GM18505 (cell line): ENCODE measurements at regions not wholly inside any gene's neighbourhood (a gene's known extent, or its start where the extent isn't known, plus 50 kb on each side); places are given as distances from the start of the nearest gene placed in this dataset.

Source experiments
- ATAC-seq: cut with Tn5 transposase; IDR thresholded peaks from one replicate; pipeline ENCODE4 v1.9.1; 2021; ENCODE audit not compliant: unreplicated experiment
- POLR2A ChIP-seq: IDR thresholded peaks from 4 replicates; pipeline ENCODE4 v1.6.1; 2011; ENCODE audit warnings: borderline replicate concordance; ENCODE audit not compliant: insufficient read depth, insufficient read length; ENCODE audit errors: extremely low read depth

DNA sequence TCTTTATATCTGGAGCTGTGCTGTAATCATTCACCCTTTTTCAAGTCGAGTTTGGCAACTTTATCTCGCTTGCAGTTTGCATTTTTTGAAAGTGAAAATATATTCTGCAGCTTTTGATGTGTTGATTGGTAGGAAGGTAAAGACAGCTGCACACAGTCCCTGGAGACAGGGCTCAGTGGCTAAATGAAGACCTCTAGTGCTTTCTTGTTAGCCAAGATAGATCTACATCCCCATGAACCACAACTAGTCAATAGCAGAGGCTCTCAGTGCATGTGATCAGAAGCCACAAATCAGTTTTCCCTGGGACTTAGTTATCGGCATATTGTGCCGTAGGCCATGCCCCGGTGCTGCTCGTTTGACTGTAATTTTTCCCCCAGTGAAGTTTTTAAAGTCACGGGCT lies 587.7 kb upstream of the PITX2 start:
- ATAC-seq = no peak
- no peak for TF ChIP-seq POLR2A

DNA sequence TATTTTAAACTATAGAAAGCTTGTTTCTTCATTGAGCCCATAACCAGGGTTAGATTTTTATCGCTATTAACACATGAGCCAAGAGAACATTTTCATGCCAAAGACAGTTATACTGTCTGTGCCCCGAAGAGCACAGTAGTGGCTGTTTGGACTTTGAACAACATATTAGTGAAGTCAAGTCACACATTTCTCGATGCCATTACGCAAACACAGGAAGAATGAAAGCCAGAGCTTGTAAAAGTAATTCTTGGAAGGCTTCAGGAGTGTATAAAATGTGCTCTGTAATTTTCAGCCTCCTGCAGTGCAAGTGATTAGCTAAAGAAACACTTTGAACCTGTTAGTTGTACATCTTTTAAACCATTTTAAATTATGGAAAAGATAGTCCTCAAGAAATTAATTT lies 590.7 kb upstream of the PITX2 start:
- no peak for TF ChIP-seq POLR2A
- no peak for ATAC-seq

DNA sequence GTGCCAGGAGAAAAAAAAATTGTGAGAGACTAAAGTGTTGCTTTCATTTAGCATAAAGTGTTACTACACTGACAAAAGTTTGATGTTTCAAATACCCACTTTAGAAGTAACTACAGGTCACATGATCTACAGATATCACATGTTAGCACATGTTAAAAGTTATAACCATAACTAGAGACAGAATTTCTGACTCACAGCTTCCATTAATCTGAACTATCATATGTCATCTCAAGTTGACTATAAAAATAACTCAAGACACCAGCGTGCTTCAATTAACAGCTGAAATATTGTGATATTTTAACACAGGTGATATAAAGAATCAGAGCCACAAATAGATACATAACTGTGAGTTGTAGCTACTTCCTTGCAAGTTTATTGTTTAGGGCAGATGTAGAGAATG lies 591.5 kb upstream of the PITX2 start:
- TF ChIP-seq POLR2A = no peak
- no peak for ATAC-seq

DNA sequence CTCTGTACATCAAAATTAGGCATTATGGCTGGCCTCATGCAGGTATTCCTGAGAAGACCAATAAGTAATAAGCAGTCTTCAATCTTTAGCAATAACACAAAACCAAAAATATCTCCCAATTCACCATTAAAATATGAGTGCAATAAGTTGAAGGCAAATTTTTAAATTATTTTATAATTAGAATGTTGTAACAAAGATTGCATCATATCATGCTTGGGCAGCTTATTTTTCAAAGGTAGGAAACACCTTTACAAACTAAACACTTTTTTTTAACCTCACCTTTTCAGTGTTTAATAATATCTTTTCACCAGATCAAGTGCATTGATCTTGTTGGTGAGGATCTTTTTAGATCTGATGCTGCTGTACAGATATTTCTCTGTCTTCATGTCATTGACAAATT lies 592.9 kb upstream of the PITX2 start:
- ATAC-seq = no peak
- no peak for TF ChIP-seq POLR2A

DNA sequence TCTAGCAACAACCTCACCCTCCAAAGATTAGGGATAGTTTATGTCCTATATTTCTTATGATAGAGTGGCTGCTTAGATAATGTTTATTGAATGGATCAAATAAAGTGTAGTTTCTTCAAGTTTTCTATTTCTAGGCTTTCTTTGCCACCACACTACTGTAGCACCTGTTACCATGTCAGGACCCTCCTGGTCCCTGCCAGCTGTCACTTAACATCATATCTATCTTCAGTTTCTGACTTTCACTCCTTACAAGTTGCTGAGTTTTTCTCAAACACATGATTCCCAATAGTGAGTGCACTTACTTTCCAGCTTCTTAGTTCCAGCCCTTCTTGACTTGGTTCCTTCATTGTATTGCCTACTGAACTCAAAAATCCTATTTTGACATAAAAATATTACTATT lies 593.9 kb upstream of the PITX2 start:
- TF ChIP-seq POLR2A = no peak
- no peak for ATAC-seq

DNA sequence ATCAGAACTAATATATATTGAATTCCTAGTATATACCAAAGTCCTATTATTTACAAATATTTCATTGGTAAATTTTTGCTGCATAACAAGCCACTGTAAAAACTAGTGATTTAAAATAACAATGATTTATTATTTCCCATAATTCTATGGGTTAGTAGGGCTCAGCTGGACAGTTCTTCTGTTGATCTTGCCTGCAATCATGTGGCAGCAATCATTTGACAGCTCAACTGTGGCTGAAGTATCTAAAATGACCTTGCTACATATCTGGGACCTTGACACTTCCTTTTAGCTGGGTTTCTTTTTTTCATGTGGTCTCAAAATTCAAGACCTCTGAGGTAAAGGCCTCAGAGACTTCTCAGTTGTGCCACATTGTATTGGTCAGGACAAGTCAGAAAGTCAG lies 598.5 kb upstream of the PITX2 start:
- TF ChIP-seq POLR2A = no peak
- no peak for ATAC-seq

DNA sequence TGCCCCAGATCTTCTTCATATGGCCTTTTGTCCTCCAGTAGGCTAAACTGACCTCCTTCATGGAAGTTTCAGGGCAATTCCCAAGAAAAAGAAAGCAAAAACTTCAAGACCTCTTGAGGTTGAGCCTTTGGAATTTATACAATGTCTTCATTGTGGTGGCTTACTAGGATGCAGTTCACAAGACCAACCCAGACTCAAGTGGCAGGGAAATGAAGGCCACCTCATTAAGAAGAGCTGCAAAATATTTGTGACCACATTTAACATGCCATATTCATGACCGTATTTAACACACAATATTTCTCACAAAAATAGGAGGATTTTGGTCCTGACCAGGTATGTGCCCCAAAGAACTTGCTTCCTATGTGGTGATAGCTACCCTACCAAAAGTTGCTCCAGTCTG lies 605.5 kb upstream of the PITX2 start:
- TF ChIP-seq POLR2A = no peak

DNA sequence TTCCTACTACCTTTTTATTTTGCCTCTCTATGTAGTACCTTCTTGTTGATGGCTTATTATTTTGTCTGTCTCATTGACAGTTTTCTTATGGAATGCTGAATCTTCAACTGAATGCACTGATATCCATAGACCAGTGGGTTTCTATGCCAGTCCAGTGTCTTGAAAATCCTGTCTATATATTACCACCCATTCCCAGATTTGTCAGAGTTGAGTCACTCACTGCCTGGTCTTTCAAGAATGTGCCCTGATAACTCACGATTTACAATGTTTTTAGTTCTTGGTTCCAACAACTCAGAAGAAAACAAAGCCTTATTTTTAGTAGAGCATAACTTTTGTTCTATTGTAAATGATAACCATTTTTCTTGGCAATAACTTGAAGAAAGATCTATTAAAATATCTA lies 606.0 kb upstream of the PITX2 start:
- ATAC-seq = no peak
- TF ChIP-seq POLR2A = no peak

More for the DNA sequence above, 605.5 kb upstream of the PITX2 start:
- ATAC-seq = no peak

DNA sequence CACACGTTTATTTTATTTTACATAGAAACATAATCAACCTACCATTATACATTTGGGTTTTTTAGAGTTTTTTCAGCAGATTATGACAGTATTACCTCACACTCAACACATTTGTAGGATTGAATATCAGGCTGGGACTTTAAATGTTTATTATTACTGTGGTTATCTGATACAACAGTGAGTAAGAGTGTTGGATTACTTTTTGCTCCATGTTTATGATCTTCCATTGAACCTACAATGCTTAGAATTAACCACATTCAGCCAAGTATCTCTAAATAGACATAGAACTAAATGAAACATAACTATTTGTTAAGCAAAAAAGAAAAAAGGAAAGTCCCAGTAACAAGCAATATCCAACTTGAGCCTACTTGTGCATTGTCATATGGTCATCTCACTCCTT lies 607.4 kb upstream of the PITX2 start:
- TF ChIP-seq POLR2A = no peak
- no peak for ATAC-seq

DNA sequence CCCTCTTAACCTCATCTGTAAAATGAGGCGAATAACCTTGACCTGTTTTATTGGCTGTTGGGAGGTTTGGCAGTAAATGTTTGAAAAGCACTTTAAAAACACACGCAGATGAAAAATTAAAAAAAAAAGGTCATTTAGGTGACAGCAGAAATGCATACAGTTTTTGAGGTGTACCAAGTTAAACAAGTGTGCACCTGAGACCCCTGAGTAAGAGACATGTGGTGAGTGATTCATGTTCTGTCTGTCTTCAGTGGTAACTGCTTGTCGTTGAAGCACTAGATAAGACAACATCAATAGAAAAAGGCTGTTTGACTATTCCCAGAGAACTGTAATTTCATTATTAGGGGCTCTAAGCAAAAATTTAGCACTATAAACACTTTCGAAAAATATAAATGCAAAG lies 608.4 kb upstream of the PITX2 start:
- no peak for TF ChIP-seq POLR2A
- no peak for ATAC-seq

DNA sequence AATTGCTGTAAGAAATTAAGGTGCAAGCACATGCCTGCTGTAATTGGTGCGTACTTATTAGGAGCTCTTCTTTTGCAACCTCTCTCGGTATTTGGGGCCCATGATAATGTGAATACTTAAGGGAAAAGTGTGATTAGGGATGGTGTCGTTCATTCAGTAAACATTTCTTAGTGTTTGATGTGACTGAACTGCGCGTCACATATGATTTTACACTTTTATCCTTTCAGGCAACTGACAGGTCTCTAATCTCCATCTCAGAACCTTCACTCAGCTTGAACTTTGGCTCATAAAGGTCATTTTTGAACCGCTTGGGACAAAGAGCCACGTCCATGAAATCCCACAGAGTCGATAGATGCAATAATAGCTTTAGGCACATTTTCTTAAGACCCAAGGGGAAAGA lies 612.1 kb upstream of the PITX2 start:
- no peak for ATAC-seq
- TF ChIP-seq POLR2A = no peak

DNA sequence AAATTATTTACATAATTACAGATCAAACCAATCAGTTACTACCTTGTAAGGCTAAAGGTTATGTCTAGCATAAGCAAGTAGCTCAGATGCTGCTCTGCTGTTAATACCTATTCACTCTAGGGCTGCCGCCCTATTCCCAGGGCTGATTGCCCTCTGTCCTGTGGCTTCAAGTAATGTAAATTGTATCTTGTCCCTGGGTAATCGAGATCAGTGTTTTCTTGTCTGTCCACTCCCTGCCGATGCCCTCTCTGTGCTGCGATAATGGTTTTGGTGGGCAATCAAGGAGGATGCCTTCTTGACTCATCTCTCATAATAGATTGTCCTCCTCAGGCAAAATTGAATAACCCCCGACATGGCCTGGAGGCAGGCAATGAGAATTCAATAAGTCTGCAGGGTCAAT lies 641.0 kb upstream of the PITX2 start:
- no peak for ATAC-seq
- no peak for TF ChIP-seq POLR2A

DNA sequence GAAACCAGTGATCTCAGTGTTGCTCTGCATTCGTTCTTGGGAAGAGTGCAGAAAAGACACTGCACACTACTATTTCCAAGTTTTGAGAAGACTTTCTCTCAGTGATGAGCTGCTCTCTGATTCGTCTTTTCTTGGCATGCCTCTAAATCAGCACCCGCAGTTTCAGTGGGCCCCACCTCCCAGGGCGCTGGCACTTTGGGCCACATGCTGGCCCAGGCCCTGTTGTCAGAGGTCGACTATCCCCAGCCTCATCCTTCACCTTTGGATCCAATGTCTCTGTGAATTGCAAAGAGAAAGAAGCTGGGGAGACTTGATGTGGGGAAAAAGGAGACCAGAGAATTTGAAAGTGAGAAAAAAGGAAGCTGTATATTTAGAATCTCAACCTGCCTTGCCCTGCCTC lies 644.1 kb upstream of the PITX2 start:
- TF ChIP-seq POLR2A = no peak
- ATAC-seq = no peak

DNA sequence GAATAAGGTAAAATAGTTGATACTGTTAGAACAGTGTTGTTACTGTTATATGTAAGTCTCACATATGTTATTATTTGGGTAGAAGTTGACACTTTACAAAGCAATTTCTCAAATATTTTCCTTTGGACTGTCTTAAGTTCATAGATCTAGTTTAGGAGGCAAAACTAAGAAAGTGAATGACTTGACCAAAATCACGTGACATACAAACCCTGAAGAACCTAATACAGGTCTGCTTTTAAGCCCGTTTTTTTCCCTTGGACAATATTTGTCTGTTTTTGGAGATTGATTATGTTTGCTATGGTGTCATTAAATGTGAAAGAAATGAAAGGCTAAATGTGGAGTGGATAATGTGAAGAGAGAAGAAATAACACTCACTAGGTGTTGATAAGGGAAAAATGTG lies 644.9 kb upstream of the PITX2 start:
- TF ChIP-seq POLR2A = no peak
- ATAC-seq = no peak

DNA sequence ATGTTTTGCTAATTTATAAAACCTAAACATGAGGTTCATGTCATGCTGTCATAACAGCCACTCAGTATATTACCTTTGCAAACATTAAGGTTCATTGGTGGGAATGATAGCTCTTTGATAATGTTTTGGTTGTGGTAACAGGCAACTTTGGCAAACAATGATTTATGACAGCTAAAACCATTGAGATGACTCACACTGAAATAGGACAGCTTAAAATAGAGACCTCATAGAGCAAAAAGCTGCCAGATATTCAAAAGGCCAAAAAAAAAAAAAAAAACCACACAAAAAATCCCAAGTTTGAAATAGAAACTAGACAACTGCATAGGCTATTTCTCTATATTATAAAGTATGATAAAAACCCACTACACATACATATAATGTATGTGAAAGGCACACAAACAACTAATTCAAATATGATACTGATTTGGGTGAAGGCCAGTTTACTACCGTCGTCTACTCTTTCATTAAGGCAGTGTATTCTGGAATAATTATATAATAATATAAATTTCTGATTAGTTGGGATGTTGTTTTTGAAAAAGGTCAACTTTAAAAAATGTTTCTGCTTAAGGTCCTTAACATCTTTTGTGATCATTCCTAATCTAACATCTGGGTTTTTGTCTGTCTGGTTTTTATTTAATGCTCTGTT lies 646.0 kb upstream of the PITX2 start:
- TF ChIP-seq POLR2A = no peak
- peak; percentile 83 for ATAC-seq

DNA sequence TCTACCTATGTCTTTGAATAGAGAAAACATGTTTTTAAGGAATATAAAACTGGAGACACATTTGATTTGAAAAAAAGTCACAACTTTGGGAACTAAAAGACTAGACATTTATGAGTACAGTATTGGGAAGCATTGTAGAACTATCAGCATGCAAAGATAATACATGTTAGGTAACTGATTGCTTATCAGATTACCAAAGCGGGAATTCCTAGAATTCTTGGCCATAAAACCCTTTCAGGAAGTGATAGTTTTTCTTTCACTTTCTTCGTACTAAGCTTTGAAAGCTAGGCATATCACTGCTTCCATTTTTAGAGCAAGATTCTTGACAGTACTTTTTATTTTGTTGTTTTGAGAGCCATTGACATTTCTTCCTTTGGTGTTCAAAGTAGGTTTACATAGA lies 646.6 kb upstream of the PITX2 start:
- no peak for ATAC-seq
- TF ChIP-seq POLR2A = no peak

DNA sequence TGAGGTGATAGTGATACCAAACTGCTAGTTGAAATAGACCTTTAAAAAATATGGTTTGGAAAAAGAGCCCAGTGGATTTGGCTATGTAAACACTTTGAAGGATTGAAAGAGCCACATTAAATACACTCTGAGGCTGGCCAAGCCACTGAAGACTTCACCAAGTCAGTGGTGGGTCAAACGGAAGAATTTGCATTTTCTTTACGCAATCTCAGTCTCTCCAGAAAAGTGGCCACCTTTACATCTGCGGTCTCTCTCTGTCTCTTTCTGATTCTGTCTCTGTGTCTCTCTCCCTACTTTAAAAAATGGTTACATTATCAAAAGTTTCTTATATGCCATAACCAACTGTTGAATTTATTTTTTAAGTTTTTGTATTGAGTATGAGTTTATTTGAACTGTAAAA lies 651.2 kb upstream of the PITX2 start:
- no peak for ATAC-seq
- TF ChIP-seq POLR2A = no peak
